Kidney epithelial cell (primary cell): ENCODE measurements at regions not wholly inside any gene's neighbourhood (a gene's known extent, or its start where the extent isn't known, plus 50 kb on each side); places are given as distances from the start of the nearest gene placed in this dataset.
A peak's percentile ranks its signal among the peaks of the same experiment; 100 is the strongest.

Experiments
- DNase-seq: peaks from one replicate; pipeline ENCODE4 v3.0.0-alpha.2; 2010; ENCODE audit warnings: low read depth
- H3K27me3 ChIP-seq: 2 replicates; pipeline ENCODE4 v1.6.0; 2011; ENCODE audit warnings: low read length; ENCODE audit not compliant: control insufficient read depth, insufficient read depth
- H3K36me3 ChIP-seq: 2 replicates; pipeline ENCODE4 v1.5.1; 2011; ENCODE audit warnings: low read length; ENCODE audit not compliant: control insufficient read depth, insufficient read depth
- H3K4me3 ChIP-seq: 2 replicates; pipeline ENCODE4 v1.5.1; 2011; ENCODE audit warnings: low read depth, mild to moderate bottlenecking, control low read depth, low read length
- TF ChIP-seq, protein P1 (sequence below): IDR thresholded peaks from 2 replicates; pipeline ENCODE4 v1.5.1; 2011; ENCODE audit warnings: mild to moderate bottlenecking, moderate library complexity, low read length, control low read depth, inconsistent platforms; ENCODE audit not compliant: insufficient read depth, poor library complexity, severe bottlenecking

DNA sequence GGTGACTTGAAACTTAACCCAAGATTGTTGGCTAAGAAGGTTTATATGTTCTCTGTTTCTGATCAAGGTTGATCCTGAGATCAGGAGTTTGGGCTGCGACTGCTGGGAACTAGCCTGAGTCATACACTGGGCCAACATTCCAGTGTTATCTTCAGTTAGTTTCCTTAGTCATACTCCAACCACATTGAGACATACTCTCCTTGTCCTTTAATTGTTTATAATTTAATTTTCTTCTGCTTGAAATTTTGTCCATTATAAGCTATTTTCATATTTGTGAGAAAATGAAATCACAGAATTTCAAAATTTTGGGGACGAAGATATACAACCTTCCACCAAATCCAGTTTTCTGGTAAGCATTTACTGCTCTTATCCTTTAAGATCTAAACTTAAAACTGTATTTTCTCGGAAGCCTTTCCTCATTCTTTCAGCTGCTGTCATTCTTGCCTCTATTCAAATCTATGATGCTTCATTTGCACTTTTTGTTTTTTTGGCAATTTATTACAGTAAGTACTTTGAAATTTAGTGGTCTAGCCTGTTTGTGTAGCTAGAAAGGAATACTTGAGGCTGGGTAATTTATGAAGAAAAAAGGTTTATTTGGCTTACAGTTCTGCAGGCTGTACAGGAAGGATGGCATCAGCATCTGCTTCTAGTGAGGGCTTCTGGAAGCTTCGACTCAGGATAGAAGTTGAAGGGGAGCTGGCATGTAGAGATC lies 63.4 kb upstream of the POT1 start:
- no peak overlapping the region for H3K4me3 ChIP-seq
- H3K36me3 ChIP-seq: no peaks in the 10 kb centered on the region
- no peaks in the 10 kb centered on the region for H3K27me3 ChIP-seq
- TF ChIP-seq, protein P1, sequence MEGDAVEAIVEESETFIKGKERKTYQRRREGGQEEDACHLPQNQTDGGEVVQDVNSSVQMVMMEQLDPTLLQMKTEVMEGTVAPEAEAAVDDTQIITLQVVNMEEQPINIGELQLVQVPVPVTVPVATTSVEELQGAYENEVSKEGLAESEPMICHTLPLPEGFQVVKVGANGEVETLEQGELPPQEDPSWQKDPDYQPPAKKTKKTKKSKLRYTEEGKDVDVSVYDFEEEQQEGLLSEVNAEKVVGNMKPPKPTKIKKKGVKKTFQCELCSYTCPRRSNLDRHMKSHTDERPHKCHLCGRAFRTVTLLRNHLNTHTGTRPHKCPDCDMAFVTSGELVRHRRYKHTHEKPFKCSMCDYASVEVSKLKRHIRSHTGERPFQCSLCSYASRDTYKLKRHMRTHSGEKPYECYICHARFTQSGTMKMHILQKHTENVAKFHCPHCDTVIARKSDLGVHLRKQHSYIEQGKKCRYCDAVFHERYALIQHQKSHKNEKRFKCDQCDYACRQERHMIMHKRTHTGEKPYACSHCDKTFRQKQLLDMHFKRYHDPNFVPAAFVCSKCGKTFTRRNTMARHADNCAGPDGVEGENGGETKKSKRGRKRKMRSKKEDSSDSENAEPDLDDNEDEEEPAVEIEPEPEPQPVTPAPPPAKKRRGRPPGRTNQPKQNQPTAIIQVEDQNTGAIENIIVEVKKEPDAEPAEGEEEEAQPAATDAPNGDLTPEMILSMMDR: no peak
- DNase-seq: peak; percentile 67

GRCh38 chr7:124989911-124990310 lies 60.3 kb upstream of the POT1 start:
- no peak for DNase-seq
- H3K36me3 ChIP-seq: no peaks in the 10 kb centered on the region
- H3K27me3 ChIP-seq: no peaks in the 10 kb centered on the region
- no peak overlapping the region for H3K4me3 ChIP-seq
- TF ChIP-seq, protein P1: no peak
